ENCODE measurements at regions not wholly inside any gene's neighbourhood (a gene's known extent, or its start where the extent isn't known, plus 50 kb on each side); places are given as distances from the start of the nearest gene placed in this dataset.

- TF ChIP-seq CTCF (IDR thresholded peaks at IDR 0.05) (no peak), POLR2A (IDR thresholded peaks at IDR 0.05; ENCODE audit: low read depth) (no peak), EP300 (IDR thresholded peaks at IDR 0.05) (no peak)
These were observed 56.6 kb upstream of the ABCC4 start for GRCh38 chr13:95357875-95358274.

All from esophagus muscularis mucosa (tissue), 4 donors.